Stimulated activated CD8-positive, alpha-beta memory T cell treated with anti-CD3 and anti-CD28 coated beads, Interleukin-2, amount 100 ng/mL, for 48 hours (primary cell): ENCODE measurements at regions not wholly inside any gene's neighbourhood (a gene's known extent, or its start where the extent isn't known, plus 50 kb on each side); places are given as distances from the start of the nearest gene placed in this dataset.

Source experiments
- DNase-seq, 2 donors: peaks; one replicate each; pipeline ENCODE4 v3.0.0-alpha.2; 2020; ENCODE audit warnings: low read depth in 2 of 2

DNA sequence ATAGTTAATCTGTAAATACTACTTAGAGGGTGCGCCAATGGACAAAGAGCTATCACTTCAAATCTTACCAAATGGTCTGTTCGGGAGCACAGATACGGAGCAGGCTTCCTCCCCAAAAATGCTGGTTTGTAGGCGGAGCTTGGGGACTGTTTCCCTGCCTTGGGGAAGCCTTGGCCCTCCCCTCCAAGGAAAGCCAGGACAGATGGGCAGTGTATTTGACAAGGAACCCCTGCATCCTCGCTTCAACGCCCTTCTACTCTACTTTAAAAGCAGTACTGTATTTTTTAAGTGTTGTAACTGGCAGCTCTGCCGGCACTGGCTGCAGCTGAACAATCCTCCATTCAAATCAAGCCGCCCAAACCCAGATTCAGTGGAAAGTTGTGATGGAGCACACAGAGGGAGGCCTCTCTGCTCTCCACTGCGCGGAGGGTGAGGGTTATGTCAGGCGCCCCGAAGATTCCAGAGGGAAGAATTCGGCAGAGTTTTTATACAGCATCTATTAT is 83.1 kb upstream of the FNDC3B start:
- no peak for DNase-seq

DNA sequence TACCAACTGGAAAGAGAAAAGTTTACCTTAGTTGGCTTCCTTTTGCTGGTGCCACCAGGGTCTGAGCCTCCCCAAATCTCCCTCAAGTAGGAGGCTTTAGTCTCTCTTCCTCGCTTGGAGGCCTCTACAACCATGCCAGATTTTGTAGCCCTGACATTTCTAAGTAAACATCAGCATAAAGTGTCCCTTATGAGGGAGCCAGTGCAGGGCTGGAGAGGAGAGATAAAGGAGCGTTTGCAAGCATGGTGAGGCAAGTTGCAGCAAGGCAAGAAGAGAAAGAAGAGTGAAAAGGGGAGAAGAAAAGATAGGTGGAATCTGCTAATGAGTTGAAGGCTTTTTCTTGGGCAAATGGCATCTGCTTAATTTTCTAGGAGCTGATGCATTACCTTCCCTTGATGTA is 82.7 kb upstream of the FNDC3B start:
- no peak for DNase-seq

DNA sequence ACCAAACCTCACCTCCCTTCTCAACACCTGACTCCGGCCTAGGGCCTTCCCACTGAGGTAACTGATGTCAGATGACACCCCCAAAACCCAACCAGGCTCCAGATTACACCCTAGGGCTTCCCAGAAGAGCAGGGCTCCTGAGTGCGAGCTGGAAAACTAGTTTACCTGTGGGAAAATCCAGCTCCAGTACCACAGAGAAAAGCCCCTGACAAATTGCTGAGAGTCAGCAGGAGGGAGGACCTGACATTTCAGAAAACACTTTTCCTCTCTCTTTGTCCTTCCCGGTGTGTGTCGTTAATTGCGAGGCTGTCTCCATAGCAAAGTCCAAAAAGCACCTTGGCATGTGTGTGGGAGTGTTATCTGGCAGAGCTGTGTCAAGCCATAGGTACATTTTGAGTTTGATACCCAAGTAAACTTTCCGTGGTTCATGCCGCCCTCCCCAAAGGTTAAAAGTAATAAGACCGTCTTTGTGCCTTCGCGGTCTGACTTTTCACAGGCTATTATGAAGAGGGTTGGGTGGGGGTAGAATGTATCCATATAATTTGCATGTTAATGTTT is 79.8 kb upstream of the FNDC3B start:
- peak in 1 of 2 donors; percentile 7 for DNase-seq

DNA sequence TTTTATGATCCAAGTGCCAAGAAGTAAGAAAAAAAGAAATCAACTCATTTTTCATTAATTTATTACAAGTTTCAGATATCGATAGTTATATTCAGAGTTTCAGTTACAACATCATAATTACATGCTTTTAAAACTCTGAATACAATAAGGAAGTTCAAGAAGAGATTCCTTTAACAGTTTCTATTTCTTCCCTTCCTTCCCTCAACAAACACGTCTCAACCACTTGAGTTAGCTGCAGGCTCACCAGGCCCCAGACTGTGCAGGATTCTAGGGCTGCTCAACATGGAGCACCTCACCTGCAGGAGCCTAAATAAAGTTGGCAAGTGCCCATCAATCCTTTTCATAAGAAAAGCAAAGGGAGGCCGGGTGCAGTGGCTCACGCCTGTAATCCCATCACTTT is 79.2 kb upstream of the FNDC3B start:
- DNase-seq: no peak

DNA sequence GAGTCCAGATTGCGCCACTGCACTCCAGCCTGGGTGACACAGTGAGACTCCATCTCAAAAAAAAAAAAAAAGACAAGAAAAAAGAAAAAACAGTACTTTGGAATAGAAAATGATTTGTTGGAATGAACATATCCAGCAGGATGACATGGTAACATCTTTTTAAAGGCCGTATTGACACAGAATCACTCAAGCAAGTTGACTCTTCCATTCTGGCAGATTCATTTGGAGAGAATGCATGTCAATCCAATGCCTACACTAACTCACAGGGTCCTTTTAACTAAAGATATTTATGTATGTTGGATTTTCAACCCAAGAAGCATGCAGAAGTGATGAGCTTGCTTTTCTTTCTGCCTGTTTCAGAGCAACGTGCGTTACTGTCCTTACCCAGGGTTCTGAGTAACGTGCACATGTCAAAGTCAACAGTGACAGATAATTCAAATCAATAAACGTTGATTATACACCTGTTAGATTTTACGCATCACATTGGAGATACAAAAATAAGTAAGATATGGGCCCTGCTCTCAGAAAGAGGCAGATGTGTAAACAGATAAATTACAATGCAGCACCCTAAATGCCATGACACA is 77.1 kb upstream of the FNDC3B start:
- no peak for DNase-seq

DNA sequence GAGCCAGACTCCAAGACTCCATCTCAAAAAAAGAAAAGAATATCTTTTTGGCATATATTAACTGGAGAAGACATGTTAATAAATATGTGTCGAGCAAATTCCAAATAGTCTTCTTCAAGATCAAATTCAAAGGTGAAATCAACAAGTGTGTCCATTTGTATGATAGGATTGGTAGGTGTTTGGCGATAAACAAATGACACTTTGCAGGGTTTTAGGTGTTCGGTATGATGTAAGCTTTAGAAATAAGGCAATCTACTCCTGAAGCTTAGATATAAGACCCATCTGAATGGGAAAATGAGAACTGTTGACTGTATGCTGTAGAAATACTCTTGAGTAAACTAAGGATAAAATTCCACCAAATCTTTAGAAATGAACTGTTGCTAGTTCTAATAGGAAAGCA is 75.8 kb upstream of the FNDC3B start:
- DNase-seq: no peak

DNA sequence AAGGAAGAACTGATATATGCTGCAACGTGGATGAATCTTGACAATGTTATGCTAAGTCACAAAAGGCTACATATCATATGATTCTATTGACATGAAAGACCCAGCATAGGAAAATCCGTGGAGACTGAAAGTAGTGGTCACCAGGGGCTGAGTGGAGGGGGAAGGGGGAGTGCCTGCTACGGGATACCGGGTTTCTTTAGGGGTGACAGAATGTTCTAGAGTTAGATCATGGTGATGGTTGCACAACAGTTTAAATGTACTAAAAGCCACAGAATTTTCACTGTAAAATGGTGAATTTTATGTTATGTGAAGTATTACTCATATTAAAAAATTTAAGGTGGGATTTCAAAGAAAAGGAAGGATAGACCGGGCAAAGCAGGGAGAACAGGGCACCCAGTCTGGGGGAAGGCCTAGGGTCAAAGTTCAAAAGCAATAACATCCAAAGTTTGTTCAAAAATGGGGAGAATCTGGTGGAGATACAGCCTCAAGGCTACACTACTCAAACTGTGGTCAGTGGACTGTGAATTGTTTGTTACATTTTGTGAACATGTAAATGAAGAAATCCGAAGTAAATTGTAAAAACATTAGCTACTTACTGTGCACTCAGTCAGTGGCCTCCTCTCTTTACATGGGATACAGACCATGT is 74.2 kb upstream of the FNDC3B start:
- no peak for DNase-seq

DNA sequence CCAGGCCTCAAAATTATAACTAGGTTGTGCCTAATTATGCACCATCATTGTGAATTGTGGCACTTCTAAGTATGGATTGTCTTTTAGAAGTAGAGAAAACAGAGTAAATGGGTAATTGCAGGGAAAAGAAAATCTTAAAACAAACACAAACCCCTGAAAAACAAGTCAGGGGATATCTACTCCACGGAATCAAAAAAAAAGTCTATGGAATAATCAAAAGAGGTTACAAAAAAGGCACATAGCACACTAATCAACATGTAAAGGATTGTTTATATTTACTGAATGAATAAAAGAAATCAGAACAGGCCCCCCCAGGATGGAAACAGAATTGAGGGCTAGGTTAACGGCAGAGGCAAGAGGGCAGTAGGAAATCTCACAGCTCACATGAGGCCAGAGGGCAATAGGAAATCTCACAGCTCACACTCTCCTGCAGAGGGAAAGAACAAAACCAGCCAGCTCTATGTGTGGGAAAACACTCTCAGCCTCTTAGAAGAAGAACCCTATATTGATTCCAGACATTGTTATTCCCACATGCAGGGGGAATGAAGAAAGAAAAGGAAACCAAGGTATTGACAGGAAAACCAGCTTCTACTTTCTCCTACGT is 72.7 kb upstream of the FNDC3B start:
- no peak for DNase-seq

DNA sequence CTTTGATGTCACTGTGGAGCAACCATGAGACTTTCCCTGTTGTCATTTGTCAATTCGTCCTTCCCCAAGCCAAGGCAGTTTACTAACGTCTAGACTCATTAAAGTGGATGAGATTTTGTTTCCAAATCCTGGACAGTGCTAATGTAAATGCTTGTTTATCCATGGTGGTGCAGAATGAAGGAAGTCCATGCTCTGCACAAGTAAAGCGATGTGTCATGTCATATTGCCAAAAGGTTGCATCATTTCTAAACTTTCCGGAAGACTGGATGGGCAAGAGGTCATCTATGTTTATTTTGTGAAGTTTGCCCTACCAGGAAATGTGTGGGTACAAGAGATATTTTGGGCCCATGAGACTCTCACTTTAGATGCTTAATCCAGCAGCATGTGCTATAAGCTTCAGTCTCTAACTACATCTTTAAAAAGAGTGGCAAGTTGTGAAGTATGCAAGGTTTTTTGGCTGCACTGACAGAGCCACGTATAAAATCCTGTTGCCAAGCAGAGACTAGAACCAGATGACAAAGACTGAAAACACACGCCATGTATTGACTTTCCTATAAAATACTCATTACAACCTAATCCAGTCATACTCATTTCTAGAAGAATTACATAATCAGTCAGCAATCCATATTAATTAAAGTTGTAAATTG is 72.1 kb upstream of the FNDC3B start:
- no peak for DNase-seq

DNA sequence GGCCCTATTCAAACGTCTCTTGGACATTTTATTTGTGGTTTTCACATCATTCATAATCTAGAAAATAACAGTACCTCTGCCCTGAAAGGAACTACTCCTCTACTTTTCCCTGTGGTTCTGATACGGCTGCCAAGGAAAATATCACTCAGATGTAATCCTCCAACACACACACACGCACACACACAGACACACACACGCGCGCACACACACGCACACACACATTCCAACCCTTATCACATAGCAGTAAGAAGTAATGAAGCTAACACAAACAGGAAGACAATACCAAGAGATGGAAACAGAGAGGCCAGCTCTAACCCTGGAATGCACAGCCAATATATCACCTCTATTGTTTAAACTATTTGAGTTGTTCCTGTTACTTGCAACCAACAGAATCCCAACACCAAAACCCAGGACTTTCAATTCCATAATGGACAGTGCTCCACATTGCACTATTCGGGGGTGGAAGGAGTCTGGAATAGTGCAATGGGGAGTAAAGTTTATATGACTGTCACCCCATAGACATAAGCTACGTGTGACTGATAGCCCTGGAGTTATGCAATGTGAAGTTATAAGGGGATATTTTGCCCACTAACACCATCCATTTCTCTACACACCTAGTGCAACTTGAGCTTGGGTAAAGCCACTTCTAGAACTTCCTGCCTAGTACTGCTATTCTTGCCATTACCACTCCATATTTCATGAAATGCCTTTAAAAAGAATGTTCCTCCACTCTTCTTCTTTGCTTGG is 71.3 kb upstream of the FNDC3B start:
- no peak for DNase-seq

DNA sequence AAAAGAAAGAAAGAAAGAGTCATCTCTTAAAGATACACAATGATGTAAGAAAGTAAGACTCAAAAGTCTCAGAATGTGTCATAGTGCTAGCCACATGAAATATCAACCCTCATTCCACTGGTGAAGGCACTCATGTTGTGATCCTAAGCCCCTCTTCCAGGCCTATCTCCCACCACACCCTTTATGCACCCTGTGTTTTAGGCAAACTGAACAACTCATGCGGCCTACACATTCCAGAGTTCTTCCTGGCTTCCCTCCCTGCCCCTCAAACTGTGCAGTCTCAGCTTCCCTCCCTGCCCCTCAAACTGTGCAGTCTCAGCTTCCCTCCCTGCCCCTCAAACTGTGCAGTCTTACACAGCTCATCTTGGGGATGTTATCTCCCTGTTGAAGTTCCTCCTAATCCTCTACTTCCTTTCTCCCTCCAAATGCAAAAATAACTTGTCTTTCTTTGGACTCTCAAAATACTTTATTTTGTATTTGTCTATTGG is 69.0 kb upstream of the FNDC3B start:
- DNase-seq: no peak

DNA sequence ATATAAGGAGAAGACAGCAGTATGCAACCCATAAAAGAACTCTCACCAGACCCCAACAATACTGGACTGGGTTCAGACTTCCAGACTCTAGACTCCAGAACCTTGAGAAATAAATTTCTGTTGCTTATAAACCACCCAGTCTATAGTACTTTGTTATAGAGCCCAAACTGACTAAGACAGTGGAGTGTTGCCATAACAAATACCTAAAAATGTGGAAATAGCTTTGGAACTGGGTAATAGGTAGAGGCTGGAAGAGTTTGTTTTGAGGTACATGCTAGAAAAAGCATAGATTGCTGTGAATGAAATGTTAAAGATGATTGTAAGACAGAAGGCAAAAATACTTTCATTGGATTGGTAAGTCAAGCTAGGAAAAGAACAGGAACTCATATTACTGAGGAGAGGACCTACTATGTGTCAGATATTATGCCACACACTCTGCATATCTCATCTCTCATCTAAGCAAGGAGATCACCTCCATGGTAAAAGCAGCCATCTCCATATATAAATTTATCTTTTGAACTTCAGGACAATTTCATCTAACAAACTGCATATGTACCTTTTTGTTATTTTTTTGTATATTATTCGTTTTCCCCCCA is 67.4 kb upstream of the FNDC3B start:
- DNase-seq: no peak

DNA sequence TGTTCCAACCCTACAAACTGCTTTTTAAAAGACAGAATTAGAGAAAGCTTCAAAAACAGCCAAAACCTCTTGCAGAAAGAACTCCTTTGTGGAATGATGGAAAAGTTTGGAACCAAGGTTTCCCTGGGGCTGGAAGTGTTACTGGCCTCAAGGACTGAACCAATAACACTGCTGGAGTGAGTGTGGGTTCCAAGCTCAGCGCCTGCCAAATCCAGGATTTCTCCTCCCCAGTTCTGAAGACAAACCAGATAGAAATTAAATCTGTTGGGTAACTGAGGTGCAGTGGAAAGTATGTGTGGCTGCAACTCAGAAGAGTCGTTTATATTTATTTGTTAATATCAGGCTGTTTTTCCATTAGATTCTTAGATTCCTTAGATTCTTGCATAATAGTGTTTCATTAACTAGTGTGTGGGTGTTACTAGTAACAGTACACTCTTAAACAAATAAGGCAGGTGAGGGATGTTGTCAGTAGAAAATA is 66.5 kb upstream of the FNDC3B start:
- DNase-seq: no peak

DNA sequence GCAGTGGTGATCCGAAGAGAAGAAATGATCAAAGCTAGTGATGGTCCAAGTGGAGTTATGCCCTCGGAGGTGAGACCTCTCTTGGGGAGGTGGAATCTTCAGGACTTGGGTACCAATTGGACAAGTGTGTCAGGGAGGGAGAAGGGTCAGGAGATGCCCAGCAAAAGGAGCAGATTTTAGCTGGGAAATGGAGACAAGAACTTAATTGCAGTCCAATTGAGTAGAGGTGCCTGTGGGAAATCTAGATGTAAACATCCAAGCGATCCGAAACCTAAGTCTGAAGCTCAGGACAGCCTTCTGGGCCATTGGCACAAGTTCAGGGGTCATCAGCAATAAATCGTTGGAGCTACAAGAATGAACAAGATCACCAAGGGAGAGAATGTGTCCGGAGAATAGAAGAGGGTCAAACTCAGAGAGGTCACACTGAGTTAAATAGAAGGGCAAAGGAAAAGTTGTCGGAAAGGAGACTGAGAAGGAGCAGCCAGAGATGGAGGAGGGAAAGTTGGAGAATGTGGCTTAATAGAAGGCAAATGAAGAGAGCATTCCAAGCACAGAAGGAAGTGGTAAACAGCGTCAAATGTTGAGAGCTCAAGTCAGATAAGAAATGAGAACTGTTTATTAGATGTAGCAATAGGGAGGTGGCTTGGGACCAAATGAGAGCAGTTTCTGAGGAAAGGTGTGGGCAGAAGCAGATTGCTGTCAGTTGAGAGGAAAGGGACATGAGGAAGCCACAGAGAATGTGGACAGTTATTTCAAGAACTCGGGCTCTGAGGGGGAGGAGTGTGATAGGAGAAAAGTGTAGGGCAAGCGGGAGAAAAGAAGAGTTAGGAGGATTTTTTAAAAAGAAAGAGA is 64.2 kb upstream of the FNDC3B start:
- DNase-seq: no peak

DNA sequence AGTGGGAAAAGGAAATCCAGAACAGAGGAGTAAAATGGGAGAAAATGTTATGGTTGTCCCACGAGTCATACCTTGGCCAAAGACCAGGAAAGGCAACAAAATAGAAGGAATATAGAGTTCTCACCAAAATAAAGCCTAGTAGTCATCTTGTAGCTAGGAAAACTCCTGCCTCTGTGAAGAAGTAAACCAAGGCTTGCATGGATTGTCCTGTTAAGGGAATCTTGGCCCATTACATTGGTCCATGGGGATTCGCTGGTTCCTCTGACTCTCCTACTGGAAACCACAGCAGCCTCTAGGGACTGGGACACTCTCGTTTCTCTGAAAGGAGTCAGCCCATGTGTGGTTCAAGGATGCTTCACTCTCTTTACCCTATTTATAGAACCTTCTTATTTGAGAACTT is 62.9 kb upstream of the FNDC3B start:
- DNase-seq: no peak

DNA sequence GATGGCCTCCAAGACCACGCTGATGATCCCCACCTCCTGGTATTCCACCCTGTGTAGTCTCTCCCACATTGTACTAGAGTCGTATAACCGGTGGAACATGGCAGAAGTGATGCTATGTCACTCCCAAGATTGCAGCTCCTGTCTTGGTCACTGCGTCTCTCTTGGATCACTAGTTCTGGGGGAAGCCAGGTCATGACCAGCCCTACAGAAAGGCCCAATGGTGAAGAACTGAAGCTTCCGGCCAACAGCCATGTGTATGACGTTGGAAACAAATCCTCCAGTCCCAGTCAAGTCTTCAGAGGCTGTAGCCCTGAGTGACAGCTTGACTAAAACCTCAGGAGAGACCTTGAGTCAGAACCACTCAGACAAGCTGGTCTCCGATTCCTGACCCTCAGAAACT is 61.9 kb upstream of the FNDC3B start:
- DNase-seq: no peak

DNA sequence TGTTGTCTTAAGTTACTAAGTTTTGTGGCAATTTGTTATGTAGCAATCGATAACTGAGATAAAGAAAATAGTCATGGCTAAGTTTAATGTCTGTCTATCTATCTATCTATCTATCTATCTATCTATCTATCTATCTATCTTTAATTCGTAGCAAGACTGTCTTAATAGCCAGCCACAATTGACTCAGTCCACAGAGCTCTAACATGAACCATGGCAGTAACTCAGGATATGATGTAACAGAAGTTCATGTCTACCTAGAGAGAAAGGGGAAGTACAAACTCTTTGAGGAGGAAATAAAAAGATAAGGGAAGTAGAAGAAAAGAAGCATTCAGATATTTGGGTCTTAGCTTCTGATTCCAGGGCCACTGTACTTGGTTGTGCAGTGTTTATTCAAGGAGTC is 61.5 kb upstream of the FNDC3B start:
- no peak for DNase-seq

DNA sequence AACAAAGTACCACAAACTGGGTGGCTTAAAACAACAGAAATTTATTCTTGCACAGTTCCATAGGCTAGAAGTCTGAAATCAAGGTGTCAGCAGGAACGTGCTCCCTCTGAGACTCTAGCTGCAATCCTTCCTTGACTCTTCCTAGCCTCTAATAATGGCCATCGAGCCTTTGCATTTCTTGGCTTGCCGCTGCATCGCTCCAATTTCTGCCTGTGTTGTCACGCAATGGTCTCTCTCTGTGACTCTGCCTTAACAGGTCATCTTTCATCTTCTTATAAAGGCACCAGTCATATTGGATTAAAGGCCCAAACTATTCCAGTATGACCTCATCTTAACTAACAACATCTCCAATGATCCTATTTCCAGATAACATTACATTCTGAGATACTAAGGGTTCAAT is 61.0 kb upstream of the FNDC3B start:
- DNase-seq: no peak

DNA sequence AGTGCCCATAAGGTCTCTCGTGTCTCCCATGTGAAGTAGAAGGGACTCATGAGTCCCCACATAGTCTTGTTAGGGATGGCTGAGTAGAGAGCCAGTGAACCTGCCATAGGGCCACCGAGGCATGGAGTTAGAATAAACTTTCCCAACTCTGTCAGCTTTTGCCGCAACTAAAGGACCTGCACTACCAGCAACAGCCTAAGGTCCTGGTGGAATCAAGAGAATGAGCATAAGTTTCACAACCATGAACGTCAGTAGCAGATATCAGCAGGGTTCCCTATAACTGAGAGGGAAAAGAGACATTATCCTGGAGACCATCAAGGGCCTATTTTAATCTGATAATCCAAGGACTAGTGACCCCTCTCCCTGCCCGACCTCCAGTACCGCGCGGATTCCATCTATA is 60.3 kb upstream of the FNDC3B start:
- no peak for DNase-seq

DNA sequence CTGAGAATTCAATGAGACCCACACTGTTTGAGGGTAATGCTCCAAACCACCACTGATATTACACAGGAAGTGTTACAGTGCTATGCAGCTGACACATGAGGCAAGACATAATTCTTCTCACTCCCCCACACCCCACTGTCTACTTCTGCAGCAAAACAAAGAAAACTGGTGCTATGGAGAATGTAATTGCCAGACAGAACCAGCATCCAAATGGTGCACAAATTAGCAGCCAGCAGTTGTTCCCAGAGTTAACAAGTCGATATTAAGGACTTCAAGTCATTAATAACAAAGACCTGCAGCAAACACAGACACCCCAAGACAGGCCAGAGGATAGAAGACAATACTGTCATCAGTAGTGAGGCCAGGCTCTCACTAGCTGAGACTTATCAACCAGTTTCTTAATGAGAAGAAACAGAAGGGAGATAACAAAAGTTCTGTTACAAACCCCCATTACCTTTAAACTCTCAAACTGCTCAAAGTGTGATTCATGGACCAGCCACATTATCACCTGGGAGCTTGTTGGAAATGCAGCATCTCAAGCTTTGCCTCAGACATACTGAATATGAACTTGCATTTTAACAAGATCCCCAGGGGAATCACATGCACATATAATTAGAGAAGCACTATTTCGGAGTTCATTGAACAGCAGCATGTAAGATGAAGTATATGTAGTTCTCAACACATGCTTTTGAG is 58.7 kb upstream of the FNDC3B start:
- no peak for DNase-seq
